ENCODE measurements at regions not wholly inside any gene's neighbourhood (a gene's known extent, or its start where the extent isn't known, plus 50 kb on each side); places are given as distances from the start of the nearest gene placed in this dataset.
"Not testable (repeated sequence)": the region's sequence is repeated elsewhere in the genome, so short reads cannot be mapped to it uniquely, and the experiment has no call there.

DNA sequence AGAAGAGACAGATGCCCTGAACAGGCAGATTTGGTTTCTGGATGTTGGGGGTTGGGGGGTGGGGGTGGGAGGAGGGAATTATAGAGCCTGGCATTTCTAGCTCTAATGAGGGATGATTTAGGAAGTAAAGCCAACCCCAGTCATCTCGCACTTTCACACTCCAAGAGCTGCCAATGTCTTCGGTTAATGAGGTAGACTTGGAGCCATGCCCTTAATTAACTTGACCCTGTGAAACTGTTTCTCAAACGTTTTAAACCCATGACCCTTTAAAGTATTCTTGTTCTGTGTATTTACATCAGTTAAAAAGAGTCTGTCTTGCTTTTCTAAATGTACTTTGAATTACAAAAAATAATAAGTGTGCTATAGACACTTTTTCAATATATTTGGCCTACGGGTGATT lies 466.9 kb downstream of the FAT4 start:
- ATAC-seq (ENCODE audit: low FRiP score): no peak
- TF ChIP-seq, protein P1, sequence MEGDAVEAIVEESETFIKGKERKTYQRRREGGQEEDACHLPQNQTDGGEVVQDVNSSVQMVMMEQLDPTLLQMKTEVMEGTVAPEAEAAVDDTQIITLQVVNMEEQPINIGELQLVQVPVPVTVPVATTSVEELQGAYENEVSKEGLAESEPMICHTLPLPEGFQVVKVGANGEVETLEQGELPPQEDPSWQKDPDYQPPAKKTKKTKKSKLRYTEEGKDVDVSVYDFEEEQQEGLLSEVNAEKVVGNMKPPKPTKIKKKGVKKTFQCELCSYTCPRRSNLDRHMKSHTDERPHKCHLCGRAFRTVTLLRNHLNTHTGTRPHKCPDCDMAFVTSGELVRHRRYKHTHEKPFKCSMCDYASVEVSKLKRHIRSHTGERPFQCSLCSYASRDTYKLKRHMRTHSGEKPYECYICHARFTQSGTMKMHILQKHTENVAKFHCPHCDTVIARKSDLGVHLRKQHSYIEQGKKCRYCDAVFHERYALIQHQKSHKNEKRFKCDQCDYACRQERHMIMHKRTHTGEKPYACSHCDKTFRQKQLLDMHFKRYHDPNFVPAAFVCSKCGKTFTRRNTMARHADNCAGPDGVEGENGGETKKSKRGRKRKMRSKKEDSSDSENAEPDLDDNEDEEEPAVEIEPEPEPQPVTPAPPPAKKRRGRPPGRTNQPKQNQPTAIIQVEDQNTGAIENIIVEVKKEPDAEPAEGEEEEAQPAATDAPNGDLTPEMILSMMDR (IDR thresholded peaks at IDR 0.05): no peak
- no peak for DNase-seq (ENCODE audit: low spot score)

DNA sequence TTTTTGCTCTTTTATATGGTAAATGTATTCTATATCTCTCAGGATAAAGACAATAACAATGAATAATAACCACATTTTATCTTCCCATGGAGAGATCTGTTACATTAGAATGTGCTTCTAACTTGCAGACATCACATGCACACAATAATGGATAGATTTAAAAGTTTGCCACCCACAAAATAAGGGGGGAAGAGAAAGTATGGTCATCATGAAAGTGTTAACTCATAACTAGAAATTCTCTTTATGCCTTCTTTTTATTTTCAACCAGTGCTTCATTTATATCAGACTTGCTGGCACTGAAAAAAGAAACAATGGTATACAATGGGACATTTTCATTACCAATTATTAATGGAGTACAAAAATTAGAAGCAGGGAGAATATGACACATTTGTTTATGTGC lies 470.0 kb downstream of the FAT4 start:
- TF ChIP-seq, protein P1 (IDR thresholded peaks at IDR 0.05): no peak
- ATAC-seq (ENCODE audit: low FRiP score): no peak
- no peak for DNase-seq (ENCODE audit: low spot score)

DNA sequence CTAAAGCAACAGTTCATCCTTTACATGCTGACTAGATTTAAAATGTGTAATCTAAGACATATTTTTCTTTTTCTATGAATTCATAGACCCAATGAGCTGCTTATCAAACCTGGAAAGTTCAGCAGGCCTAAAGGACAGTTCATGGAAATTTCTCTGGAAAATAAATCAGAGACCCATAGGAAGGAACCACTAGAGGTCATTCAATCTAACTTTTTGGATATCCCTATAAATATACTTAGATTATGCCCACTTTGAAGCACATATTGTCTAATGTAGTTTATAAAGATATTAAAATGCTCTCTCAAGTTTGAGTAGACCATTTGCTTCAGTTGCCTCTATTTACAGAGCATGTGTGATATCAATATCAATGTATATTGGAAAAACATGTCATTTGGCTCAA lies 473.0 kb downstream of the FAT4 start:
- TF ChIP-seq, protein P1 (IDR thresholded peaks at IDR 0.05): no peak
- ATAC-seq (ENCODE audit: low FRiP score): no peak
- DNase-seq (ENCODE audit: low spot score): no peak

DNA sequence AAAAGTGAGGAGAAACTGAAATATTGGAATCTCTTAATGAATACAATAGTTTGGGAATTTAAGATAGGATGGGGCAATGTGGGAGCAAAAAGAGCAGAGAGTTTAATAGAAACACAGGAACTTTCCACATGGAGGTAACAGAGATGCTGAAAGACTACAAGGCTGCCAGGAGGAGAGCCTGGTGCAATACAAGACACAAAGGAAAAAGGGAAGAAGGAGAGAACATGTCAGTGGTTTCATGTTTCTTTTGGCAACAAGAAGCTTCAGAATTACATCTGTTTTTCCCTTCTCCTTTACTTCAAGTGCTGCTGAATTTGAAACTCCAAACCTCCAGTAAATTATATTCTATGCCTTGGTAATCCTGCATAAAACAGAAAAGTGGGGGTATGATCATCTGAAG lies 474.3 kb downstream of the FAT4 start:
- no peak for DNase-seq (ENCODE audit: low spot score)
- TF ChIP-seq, protein P1 (IDR thresholded peaks at IDR 0.05): no peak
- ATAC-seq (ENCODE audit: low FRiP score): no peak

DNA sequence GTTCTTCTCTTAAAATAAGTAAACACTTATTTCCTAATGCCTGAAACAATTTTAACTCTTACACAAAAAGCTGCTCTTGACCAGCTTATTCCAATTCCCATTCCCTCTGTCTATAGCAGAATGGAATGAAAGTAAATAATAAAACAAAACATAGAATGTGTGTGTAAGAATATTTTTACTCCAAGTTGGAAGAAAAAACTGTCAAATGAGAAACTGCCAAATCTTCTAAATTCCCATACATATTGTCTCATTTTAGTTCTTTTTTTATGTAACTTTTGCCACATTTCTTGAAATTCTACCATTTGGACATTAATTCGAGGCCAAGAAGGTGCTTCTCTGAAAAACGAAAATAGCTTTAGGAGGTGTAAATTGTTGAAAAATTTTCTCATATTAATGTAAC lies 477.1 kb downstream of the FAT4 start:
- TF ChIP-seq, protein P1 (IDR thresholded peaks at IDR 0.05): no peak
- no peak for ATAC-seq (ENCODE audit: low FRiP score)
- no peak for DNase-seq (ENCODE audit: low spot score)

DNA sequence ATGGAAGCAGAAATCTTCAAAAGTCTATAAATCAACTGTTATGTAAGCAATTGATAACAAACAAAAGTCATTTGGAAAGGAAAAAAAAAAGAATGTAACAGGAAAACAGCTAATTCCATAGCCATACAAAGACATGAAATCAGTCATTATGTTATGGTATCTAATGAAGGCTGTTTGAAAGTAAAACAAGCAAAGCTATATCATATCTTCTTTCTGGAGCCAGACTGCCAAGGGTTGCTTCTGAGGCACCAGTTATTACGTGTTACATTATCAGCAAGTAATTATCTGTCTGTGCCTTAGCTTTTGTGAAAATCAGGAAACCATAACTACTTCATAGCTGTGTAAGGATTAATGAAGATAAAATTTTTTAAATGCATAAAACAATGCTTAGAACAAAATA lies 480.2 kb downstream of the FAT4 start:
- DNase-seq (ENCODE audit: low spot score) (no peak), ATAC-seq (ENCODE audit: low FRiP score) (no peak)
- TF ChIP-seq, protein P1 (IDR thresholded peaks at IDR 0.05): no peak

DNA sequence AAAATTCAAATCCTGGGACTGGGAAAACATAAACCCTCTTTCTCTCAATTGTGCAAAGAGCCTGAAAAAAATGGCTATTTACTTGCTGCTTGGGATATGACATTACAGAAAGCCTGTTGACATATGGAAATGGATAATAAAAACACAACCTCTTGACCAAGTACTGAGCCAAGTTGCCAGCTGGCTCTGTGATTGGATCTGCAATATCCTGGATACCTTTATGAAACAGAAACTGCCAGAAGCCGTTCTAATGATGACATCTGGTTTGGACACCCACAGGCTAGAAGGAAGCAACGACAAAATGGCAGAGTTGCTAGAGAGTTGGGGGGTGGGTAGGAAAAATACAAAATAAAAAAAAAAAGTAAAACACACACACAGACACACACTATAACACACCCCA lies 481.4 kb downstream of the FAT4 start:
- TF ChIP-seq, protein P1 (IDR thresholded peaks at IDR 0.05): no peak
- ATAC-seq (ENCODE audit: low FRiP score) (no peak), DNase-seq (ENCODE audit: low spot score) (no peak)

DNA sequence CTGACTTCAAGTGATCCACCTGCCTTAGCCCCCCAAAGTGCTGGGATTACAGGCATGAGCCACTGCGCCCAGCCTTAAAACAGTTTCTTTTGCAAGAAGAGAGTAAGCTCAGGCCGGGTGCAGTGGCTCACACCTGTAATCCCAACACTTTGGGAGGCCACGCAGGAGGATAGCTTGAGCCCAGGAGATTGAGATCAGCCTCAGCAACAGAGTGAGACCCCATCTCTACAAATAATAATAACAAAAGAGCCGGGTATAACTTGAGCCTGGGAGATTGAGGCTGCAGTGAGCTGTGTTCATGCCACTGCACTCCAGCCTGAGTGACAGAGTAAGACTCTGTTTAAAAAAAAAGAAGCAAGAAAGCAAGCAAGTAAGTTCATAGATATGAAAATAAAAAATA lies 482.9 kb downstream of the FAT4 start:
- not testable (repeated sequence) for ATAC-seq (ENCODE audit: low FRiP score); DNase-seq (ENCODE audit: low spot score)

Measured in omental fat pad (tissue), 3 donors.